Mesothelial cell of epicardium (in vitro differentiated cells): ENCODE measurements at regions not wholly inside any gene's neighbourhood (a gene's known extent, or its start where the extent isn't known, plus 50 kb on each side); places are given as distances from the start of the nearest gene placed in this dataset.

Source experiments
- DNase-seq, 2 experiments: peaks; one replicate each; pipeline ENCODE4 v3.0.0; 2021; ENCODE audit warnings: low spot score in 2 of 2; ENCODE audit not compliant: unreplicated experiment in 2 of 2
- H3K27ac Mint-ChIP-seq: 2 replicates; pipeline ENCODE4 v1.8.0; 2021; ENCODE audit warnings: mixed read lengths
- H3K27me3 Mint-ChIP-seq: 2 replicates; pipeline ENCODE4 v1.8.0; 2021; ENCODE audit warnings: low read depth, mixed read lengths
- H3K36me3 Mint-ChIP-seq: 2 replicates; pipeline ENCODE4 v1.8.0; 2021; ENCODE audit warnings: mixed read lengths
- H3K4me1 Mint-ChIP-seq: 2 replicates; pipeline ENCODE4 v1.8.0; 2021; ENCODE audit warnings: mixed read lengths
- H3K4me3 Mint-ChIP-seq: 2 replicates; pipeline ENCODE4 v1.8.0; 2021; ENCODE audit warnings: mild to moderate bottlenecking, moderate library complexity, mixed read lengths
- H3K9me3 Mint-ChIP-seq: 2 replicates; pipeline ENCODE4 v1.8.0; 2021; ENCODE audit warnings: mixed read lengths
- CTCF ChIP-seq: fragments of 200-600 bp; sonication (generic); IDR thresholded peaks from one replicate; pipeline ENCODE4 v1.5.0; 2021; ENCODE audit warnings: antibody characterized with exemption; ENCODE audit not compliant: unreplicated experiment

- Mint-ChIP-seq H3K27ac (no peak overlapping the region), H3K4me1 (no peaks in the 10 kb centered on the region), H3K36me3 (no peaks in the 10 kb centered on the region), H3K27me3 (peaks cover 63% of the 10 kb centered on the region), H3K9me3 (peaks cover 12% of the 10 kb centered on the region), H3K4me3 (no peak overlapping the region)
- TF ChIP-seq CTCF, result no peak
- no peak for DNase-seq
Observed at GRCh38 chr1:221066351-221067001, 187.2 kb downstream of the HLX start.

GRCh38 chr1:221067721-221068120 lies 188.5 kb downstream of the HLX start:
- Mint-ChIP-seq H3K27ac (no peak overlapping the region), H3K36me3 (no peaks in the 10 kb centered on the region), H3K27me3 (peaks cover 71% of the 10 kb centered on the region), H3K4me3 (no peak overlapping the region), H3K9me3 (peaks cover 12% of the 10 kb centered on the region), H3K4me1 (no peaks in the 10 kb centered on the region)
- TF ChIP-seq CTCF, result no peak
- no peak for DNase-seq

GRCh38 chr1:221069178-221069903 lies 190.1 kb downstream of the HLX start:
- TF ChIP-seq CTCF, result no peak
- DNase-seq, result no peak
- peaks cover 5% of the 10 kb centered on the region for H3K9me3 Mint-ChIP-seq
- H3K27me3 Mint-ChIP-seq, result peaks cover 67% of the 10 kb centered on the region
- H3K4me1 Mint-ChIP-seq, result no peaks in the 10 kb centered on the region
- no peaks in the 10 kb centered on the region for H3K36me3 Mint-ChIP-seq
- no peak overlapping the region for H3K27ac Mint-ChIP-seq
- H3K4me3 Mint-ChIP-seq, result no peak overlapping the region

- no peak overlapping the region for H3K4me3 Mint-ChIP-seq
- DNase-seq, result no peak
- no peak overlapping the region for H3K27ac Mint-ChIP-seq
- TF ChIP-seq CTCF, result no peak
- no peaks in the 10 kb centered on the region for H3K4me1 Mint-ChIP-seq
- no peaks in the 10 kb centered on the region for H3K36me3 Mint-ChIP-seq
- H3K27me3 Mint-ChIP-seq, result peaks cover 66% of the 10 kb centered on the region
- peaks cover 8% of the 10 kb centered on the region for H3K9me3 Mint-ChIP-seq
Observed at GRCh38 chr1:221069986-221070385, 190.7 kb downstream of the HLX start.

- no peak for TF ChIP-seq CTCF
- Mint-ChIP-seq H3K4me3 (no peak overlapping the region), H3K4me1 (peaks cover 7% of the 10 kb centered on the region), H3K9me3 (peaks cover 8% of the 10 kb centered on the region), H3K27me3 (peaks cover 64% of the 10 kb centered on the region), H3K36me3 (no peaks in the 10 kb centered on the region), H3K27ac (no peak overlapping the region)
- DNase-seq, result no peak
Observed at GRCh38 chr1:221071777-221072176, 192.5 kb downstream of the HLX start.
